IMR-90 (cell line): ENCODE measurements at regions not wholly inside any gene's neighbourhood (a gene's known extent, or its start where the extent isn't known, plus 50 kb on each side); places are given as distances from the start of the nearest gene placed in this dataset.

Source experiments
- ATAC-seq: fragments of 200-7000 bp; cut with Tn5 transposase; 2 replicates; pipeline ENCODE4 v1.9.1; 2020; ENCODE audit warnings: low read depth, mild to moderate bottlenecking, moderate library complexity
- BruUV-seq: library from RNA; stranded (reverse); fragments of 400-500 nt; replicated peaks from 2 replicates; lab custom pipeline; 2021; lab: Mats Ljungman, UMichigan
- CTCF ChIA-PET: fragments of 300-600 bp; formaldehyde crosslinking; extraction: SDS; loops from one replicate; lab custom pipeline; 2021; ENCODE audit warnings: antibody characterized with exemption; lab: Yijun Ruan, JAX
- POLR2A ChIA-PET: fragments of 300-600 bp; sonication (Branson Sonifier 250); formaldehyde crosslinking; loops from one replicate; lab custom pipeline; 2022; ENCODE audit warnings: antibody characterized with exemption; ENCODE audit not compliant: unreplicated experiment; lab: Charles Lee
- DNase-seq: peaks from one replicate; pipeline ENCODE4 v3.0.0; 2013
- H2AFZ ChIP-seq: replicated peaks from 2 replicates; pipeline ENCODE3; 2013; ENCODE audit warnings: low read length, mild to moderate bottlenecking; ENCODE audit not compliant: poor library complexity
- H2AK5ac ChIP-seq: 2 replicates; pipeline ENCODE4 v1.6.1; 2013; ENCODE audit warnings: low read depth, low read length, inconsistent platforms
- H2AK9ac ChIP-seq: replicated peaks from 2 replicates; pipeline ENCODE3; 2013; ENCODE audit warnings: mild to moderate bottlenecking, low read depth, low read length, moderate library complexity; ENCODE audit not compliant: poor library complexity
- H2BK120ac ChIP-seq: 2 replicates; pipeline ENCODE4 v1.6.1; 2013; ENCODE audit warnings: low read depth, low read length, inconsistent platforms
- H2BK15ac ChIP-seq: 3 replicates; pipeline ENCODE4 v1.6.1; 2013; ENCODE audit warnings: low read depth, low read length, inconsistent platforms
- H2BK20ac ChIP-seq: 2 replicates; pipeline ENCODE4 v1.6.1; 2013; ENCODE audit warnings: low read depth, mild to moderate bottlenecking, inconsistent platforms, low read length, moderate library complexity
- H2BK5ac ChIP-seq: 2 replicates; pipeline ENCODE4 v1.6.1; 2013; ENCODE audit warnings: mild to moderate bottlenecking, low read depth, low read length, inconsistent platforms; ENCODE audit not compliant: poor library complexity, severe bottlenecking
- H3K14ac ChIP-seq: replicated peaks from 2 replicates; pipeline ENCODE4 v1.6.1; 2013; ENCODE audit warnings: low read depth, low read length, inconsistent platforms
- H3K18ac ChIP-seq: 2 replicates; pipeline ENCODE4 v1.6.1; 2013; ENCODE audit warnings: low read depth, low read length, control low read depth
- H3K23ac ChIP-seq: 2 replicates; pipeline ENCODE4 v1.6.1; 2013; ENCODE audit warnings: low read depth, low read length, inconsistent platforms
- H3K27ac ChIP-seq: 2 replicates; pipeline ENCODE4 v1.5.1; 2013; ENCODE audit warnings: mild to moderate bottlenecking, control low read depth, low read length; ENCODE audit not compliant: insufficient read depth
- H3K27me3 ChIP-seq: 2 replicates; pipeline ENCODE4 v1.6.1; 2013; ENCODE audit warnings: low read length; ENCODE audit not compliant: control insufficient read depth, insufficient read depth
- H3K36me3 ChIP-seq: 2 replicates; pipeline ENCODE4 v1.6.1; 2013; ENCODE audit warnings: low read length, mixed read lengths; ENCODE audit not compliant: control insufficient read depth, insufficient read depth
- H3K4ac ChIP-seq: 2 replicates; pipeline ENCODE4 v1.6.1; 2013; ENCODE audit warnings: low read depth, low read length, inconsistent platforms
- H3K4me1 ChIP-seq: 2 replicates; pipeline ENCODE4 v1.6.1; 2013; ENCODE audit warnings: low read length, mixed read lengths; ENCODE audit not compliant: control insufficient read depth, insufficient read depth
- H3K4me2 ChIP-seq: 2 replicates; pipeline ENCODE4 v1.6.1; 2013; ENCODE audit warnings: low read depth, mild to moderate bottlenecking, control low read depth, low read length, moderate library complexity
- H3K4me3 ChIP-seq: 2 replicates; pipeline ENCODE4 v1.5.1; 2013; ENCODE audit warnings: low read depth, mild to moderate bottlenecking, control low read depth, low read length, moderate library complexity; ENCODE audit not compliant: insufficient read depth
- H3K56ac ChIP-seq: 2 replicates; pipeline ENCODE4 v1.6.1; 2013; ENCODE audit warnings: low read length, inconsistent platforms; ENCODE audit not compliant: insufficient read depth; ENCODE audit errors: extremely low read depth
- H3K79me1 ChIP-seq, 2 experiments: 2 replicates each; pipeline ENCODE4 v1.6.1; 2013; ENCODE audit warnings: low read length in 2 of 2, inconsistent platforms in 1 of 2, low read depth in 1 of 2
- H3K9ac ChIP-seq: 2 replicates; pipeline ENCODE4 v1.6.1; 2013; ENCODE audit warnings: low read depth, low read length, control low read depth
- H3K9me1 ChIP-seq: 2 replicates; pipeline ENCODE4 v1.6.1; 2013; ENCODE audit warnings: low read length, inconsistent platforms; ENCODE audit not compliant: insufficient read depth
- H3K9me3 ChIP-seq: 2 replicates; pipeline ENCODE4 v1.6.1; 2013; ENCODE audit warnings: low read length; ENCODE audit not compliant: control insufficient read depth, insufficient read depth
- H4K20me1 ChIP-seq: 2 replicates; pipeline ENCODE4 v1.6.1; 2013; ENCODE audit warnings: low read length, inconsistent platforms; ENCODE audit not compliant: insufficient read depth
- H4K5ac ChIP-seq: 2 replicates; pipeline ENCODE4 v1.6.1; 2013; ENCODE audit warnings: mild to moderate bottlenecking, low read depth, low read length, control low read depth
- H4K8ac ChIP-seq, 2 experiments: 2 replicates each; pipeline ENCODE4 v1.6.1; 2013; ENCODE audit warnings: low read depth in 2 of 2, low read length in 2 of 2, control low read depth in 1 of 2, inconsistent platforms in 1 of 2
- H4K91ac ChIP-seq: 2 replicates; pipeline ENCODE4 v1.6.1; 2013; ENCODE audit warnings: low read depth, low read length, inconsistent platforms; ENCODE audit not compliant: insufficient read depth
- BHLHE40 ChIP-seq: fragments of 150-350 bp; IDR thresholded peaks from 2 replicates; pipeline ENCODE4 v1.6.1; 2016; ENCODE audit warnings: mild to moderate bottlenecking, low read depth, low read length
- POLR2A ChIP-seq: IDR thresholded peaks from 2 replicates; pipeline ENCODE4 v1.6.1; 2012; ENCODE audit warnings: mild to moderate bottlenecking, low read depth, low read length
- RAD21 ChIP-seq: IDR thresholded peaks from 2 replicates; pipeline ENCODE4 v1.6.1; 2012; ENCODE audit warnings: low read length, improper control_type of control experiment
- RCOR1 ChIP-seq: IDR thresholded peaks from 2 replicates; pipeline ENCODE4 v1.6.1; 2012; ENCODE audit warnings: mild to moderate bottlenecking, low read length, improper control_type of control experiment; ENCODE audit not compliant: insufficient replicate concordance
- RFX5 ChIP-seq: IDR thresholded peaks from 2 replicates; pipeline ENCODE4 v1.8.0; 2012; ENCODE audit warnings: low read depth, mild to moderate bottlenecking, low read length, moderate library complexity
- SMC3 ChIP-seq: fragments of 150-350 bp; IDR thresholded peaks from 2 replicates; pipeline ENCODE4 v1.6.1; 2016; ENCODE audit warnings: low read depth, mild to moderate bottlenecking, antibody characterized with exemption, low read length, moderate library complexity
- USF2 ChIP-seq: fragments of 150-350 bp; IDR thresholded peaks from 2 replicates; pipeline ENCODE4 v1.6.1; 2017; ENCODE audit warnings: mild to moderate bottlenecking, antibody characterized with exemption, low read length, low read depth
- WGBS, 2 experiments: methylation state at CpG; one replicate each; pipeline versions ENCODE4 v1.1.5 to v1.1.7; 2013; ENCODE audit warnings: missing lambda C conversion rate in 2 of 2; ENCODE audit not compliant: insufficient read length in 1 of 2; ENCODE audit errors: extremely low coverage in 2 of 2; 5-methylcytosine and 5-hydroxymethylcytosine counted together
- dilution Hi-C: fragments of 300-500 bp; cut with HindIII; formaldehyde crosslinking; loops from one replicate; pipeline ENCODE4 v1.14.3; 2018; ENCODE audit warnings: low sequenced_read_pairs; ENCODE audit not compliant: unreplicated experiment
- in situ Hi-C: fragments of 300-500 bp; cut with MboI; formaldehyde crosslinking; loops from 3 replicates; pipeline ENCODE4 v1.14.3; 2019; ENCODE audit warnings: low sequenced_read_pairs, inconsistent platforms, mixed read lengths
- intact Hi-C: fragments of 100-400 bp; cut with micrococcal nuclease; formaldehyde crosslinking; loops from 2 replicates; pipeline ENCODE4 v1.10.0; 2022

GRCh38 chr13:70490320-70490935 lies 382.2 kb upstream of the KLHL1 start:
- no peaks in the 10 kb centered on the region for H3K79me1 ChIP-seq
- H2AFZ ChIP-seq: no peak overlapping the region
- no peak overlapping the region for H3K27ac ChIP-seq
- H3K9ac ChIP-seq: no peak overlapping the region
- ATAC-seq: no peak
- no peaks in the 10 kb centered on the region for H3K36me3 ChIP-seq
- no peak overlapping the region for H2BK120ac ChIP-seq
- H3K23ac ChIP-seq: no peak overlapping the region
- no peaks in the 10 kb centered on the region for H4K20me1 ChIP-seq
- no peak overlapping the region for H3K56ac ChIP-seq
- dilution Hi-C loops (no loop called here), intact Hi-C loops (no loop called here), in situ Hi-C loops (no loop called here)
- no peak overlapping the region for H2AK5ac ChIP-seq
- no peak overlapping the region for H3K14ac ChIP-seq
- H3K9me3 ChIP-seq: peaks cover 8% of the 10 kb centered on the region; the same call in 1 of the 2 replicates
- H2AK9ac ChIP-seq: no peak overlapping the region
- no TSS peak for BruUV-seq
- H3K4me1 ChIP-seq: no peaks in the 10 kb centered on the region
- no peaks in the 10 kb centered on the region for H3K9me1 ChIP-seq
- no peak overlapping the region for H4K8ac ChIP-seq
- ChIA-PET CTCF (no interaction called here), POLR2A (no interaction called here)
- no peak for DNase-seq
- H2BK5ac ChIP-seq: no peak overlapping the region
- H4K5ac ChIP-seq: no peak overlapping the region
- H2BK20ac ChIP-seq: no peak overlapping the region
- no peak overlapping the region for H4K91ac ChIP-seq
- no peak overlapping the region for H3K4me2 ChIP-seq
- WGBS, 2 experiments: 60% methylated on average over 1 of the region's 2 CpGs; no CpG with 5 or more reads in 1 of the 2 experiments
- no peak overlapping the region for H3K4ac ChIP-seq
- TF ChIP-seq RAD21 (no peak), USF2 (no peak), RCOR1 (no peak), POLR2A (no peak), SMC3 (no peak), RFX5 (no peak), BHLHE40 (no peak)
- H2BK15ac ChIP-seq: no peak overlapping the region
- H3K18ac ChIP-seq: no peak overlapping the region
- H3K4me3 ChIP-seq: no peak overlapping the region
- H3K27me3 ChIP-seq: no peaks in the 10 kb centered on the region
